ENCODE measurements at regions not wholly inside any gene's neighbourhood (a gene's known extent, or its start where the extent isn't known, plus 50 kb on each side); places are given as distances from the start of the nearest gene placed in this dataset.

GRCh38 chr16:5442986-5443385 lies 345.4 kb upstream of the EEF2KMT start:
- TF ChIP-seq, protein P1, sequence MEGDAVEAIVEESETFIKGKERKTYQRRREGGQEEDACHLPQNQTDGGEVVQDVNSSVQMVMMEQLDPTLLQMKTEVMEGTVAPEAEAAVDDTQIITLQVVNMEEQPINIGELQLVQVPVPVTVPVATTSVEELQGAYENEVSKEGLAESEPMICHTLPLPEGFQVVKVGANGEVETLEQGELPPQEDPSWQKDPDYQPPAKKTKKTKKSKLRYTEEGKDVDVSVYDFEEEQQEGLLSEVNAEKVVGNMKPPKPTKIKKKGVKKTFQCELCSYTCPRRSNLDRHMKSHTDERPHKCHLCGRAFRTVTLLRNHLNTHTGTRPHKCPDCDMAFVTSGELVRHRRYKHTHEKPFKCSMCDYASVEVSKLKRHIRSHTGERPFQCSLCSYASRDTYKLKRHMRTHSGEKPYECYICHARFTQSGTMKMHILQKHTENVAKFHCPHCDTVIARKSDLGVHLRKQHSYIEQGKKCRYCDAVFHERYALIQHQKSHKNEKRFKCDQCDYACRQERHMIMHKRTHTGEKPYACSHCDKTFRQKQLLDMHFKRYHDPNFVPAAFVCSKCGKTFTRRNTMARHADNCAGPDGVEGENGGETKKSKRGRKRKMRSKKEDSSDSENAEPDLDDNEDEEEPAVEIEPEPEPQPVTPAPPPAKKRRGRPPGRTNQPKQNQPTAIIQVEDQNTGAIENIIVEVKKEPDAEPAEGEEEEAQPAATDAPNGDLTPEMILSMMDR (conservative IDR thresholded peaks at IDR 0.05; ENCODE audit: low read depth, low read length): no peak
- TF ChIP-seq RFX5 (IDR thresholded peaks at IDR 0.05; ENCODE audit: low read depth, low read length): no peak
- TF ChIP-seq MXI1 (IDR thresholded peaks at IDR 0.05; ENCODE audit: borderline replicate concordance, low read depth, low read length): no peak
- no peak for TF ChIP-seq POLR2A (IDR thresholded peaks at IDR 0.05; ENCODE audit: low read depth, low read length)
- no peak for TF ChIP-seq CHD1 (IDR thresholded peaks at IDR 0.05; ENCODE audit: low read depth, low read length)
- no peak for TF ChIP-seq RAD21 (IDR thresholded peaks at IDR 0.05; ENCODE audit: low read length)
- no peak for TF ChIP-seq CEBPB (IDR thresholded peaks at IDR 0.05; ENCODE audit: low read depth, low read length)
- TF ChIP-seq BHLHE40 (IDR thresholded peaks at IDR 0.05; ENCODE audit: low read depth, low read length): no peak
- TF ChIP-seq MAZ (IDR thresholded peaks at IDR 0.05; ENCODE audit: borderline replicate concordance, low read depth, low read length): no peak
